ENCODE measurements at regions not wholly inside any gene's neighbourhood (a gene's known extent, or its start where the extent isn't known, plus 50 kb on each side); places are given as distances from the start of the nearest gene placed in this dataset.

- no peak for TF ChIP-seq CTCF (conservative IDR thresholded peaks at IDR 0.05; ENCODE audit: low read depth in 2 of 2)
- TF ChIP-seq STAT1 (IDR thresholded peaks at IDR 0.05; ENCODE audit: unreplicated experiment), result no peak
- TF ChIP-seq EZH2 (IDR thresholded peaks at IDR 0.05; ENCODE audit: low read depth, unreplicated experiment), result no peak
These were observed 62.8 kb downstream of the SHOC1 start for GRCh38 chr9:111731928-111732327.

Data from GM23338 (cell line).